Upper lobe of left lung (tissue), 4 donors: ENCODE measurements at regions not wholly inside any gene's neighbourhood (a gene's known extent, or its start where the extent isn't known, plus 50 kb on each side); places are given as distances from the start of the nearest gene placed in this dataset.
A peak's percentile ranks its signal among the peaks of the same experiment; 100 is the strongest.

ENCODE experiments used
- POLR2A ChIP-seq, 4 donors: fragments of 450-650 bp; IDR thresholded peaks; one replicate each; pipeline ENCODE4 v1.5.1; 2016 to 2017; ENCODE audit warnings: antibody characterized with exemption in 4 of 4, mild to moderate bottlenecking in 2 of 4
- POLR2AphosphoS5 ChIP-seq, 2 donors: sonication (generic); formaldehyde crosslinking; IDR thresholded peaks; one replicate each; pipeline ENCODE4 v1.5.1; 2017; ENCODE audit warnings: antibody characterized with exemption in 2 of 2
- TF ChIP-seq, protein P1 (sequence below), 6 experiments: fragments of 450-650 bp in 4 of 6; fragments of 200-600 bp in 2 of 6; sonication (generic) in 2 of 6; IDR thresholded peaks; one replicate each; pipeline ENCODE4 v1.5.1; 2016 to 2019; ENCODE audit warnings: antibody characterized with exemption in 6 of 6

GRCh38 chr4:15162465-15163283 is 160.4 kb downstream of the CPEB2 start:
- TF ChIP-seq, protein P1, sequence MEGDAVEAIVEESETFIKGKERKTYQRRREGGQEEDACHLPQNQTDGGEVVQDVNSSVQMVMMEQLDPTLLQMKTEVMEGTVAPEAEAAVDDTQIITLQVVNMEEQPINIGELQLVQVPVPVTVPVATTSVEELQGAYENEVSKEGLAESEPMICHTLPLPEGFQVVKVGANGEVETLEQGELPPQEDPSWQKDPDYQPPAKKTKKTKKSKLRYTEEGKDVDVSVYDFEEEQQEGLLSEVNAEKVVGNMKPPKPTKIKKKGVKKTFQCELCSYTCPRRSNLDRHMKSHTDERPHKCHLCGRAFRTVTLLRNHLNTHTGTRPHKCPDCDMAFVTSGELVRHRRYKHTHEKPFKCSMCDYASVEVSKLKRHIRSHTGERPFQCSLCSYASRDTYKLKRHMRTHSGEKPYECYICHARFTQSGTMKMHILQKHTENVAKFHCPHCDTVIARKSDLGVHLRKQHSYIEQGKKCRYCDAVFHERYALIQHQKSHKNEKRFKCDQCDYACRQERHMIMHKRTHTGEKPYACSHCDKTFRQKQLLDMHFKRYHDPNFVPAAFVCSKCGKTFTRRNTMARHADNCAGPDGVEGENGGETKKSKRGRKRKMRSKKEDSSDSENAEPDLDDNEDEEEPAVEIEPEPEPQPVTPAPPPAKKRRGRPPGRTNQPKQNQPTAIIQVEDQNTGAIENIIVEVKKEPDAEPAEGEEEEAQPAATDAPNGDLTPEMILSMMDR (IDR thresholded peaks at IDR 0.05), result peak in 5 of 6 experiments; percentile 27 to 47 (median 36)
- TF ChIP-seq POLR2A (IDR thresholded peaks at IDR 0.05) (no peak), POLR2AphosphoS5 (IDR thresholded peaks at IDR 0.05) (no peak)
